CD4-positive, alpha-beta T cell (primary cell): ENCODE measurements at regions not wholly inside any gene's neighbourhood (a gene's known extent, or its start where the extent isn't known, plus 50 kb on each side); places are given as distances from the start of the nearest gene placed in this dataset.
"Not testable (repeated sequence)": the region's sequence is repeated elsewhere in the genome, so short reads cannot be mapped to it uniquely, and the experiment has no call there.

Source experiments
- ATAC-seq: fragments of 200-7000 bp; cut with Tn5 transposase; one replicate; pipeline ENCODE4 v1.10.0; 2022; ENCODE audit warnings: mild to moderate bottlenecking; ENCODE audit not compliant: poor library complexity
- CTCF ChIA-PET: fragments of 350-600 bp; sonication (Branson Sonifier 250); formaldehyde crosslinking; loops from one replicate; lab custom pipeline; 2021; ENCODE audit warnings: antibody characterized with exemption, inconsistent platforms; lab: Charles Lee
- POLR2A ChIA-PET: fragments of 350-600 bp; sonication (Branson Sonifier 250); formaldehyde crosslinking; loops from one replicate; lab custom pipeline; 2021; ENCODE audit warnings: antibody characterized with exemption, inconsistent platforms; lab: Charles Lee
- DNase-seq, 14 experiments: peaks; one replicate each; pipeline ENCODE4 v3.0.0-alpha.2; 2013 to 2020; ENCODE audit warnings: mixed read lengths in 2 of 14
- H3K27ac ChIP-seq, 2 donors: one replicate each; pipeline versions ENCODE4 v1.5.1 to v1.7.0; 2013; ENCODE audit warnings: low read length in 2 of 2, low read depth in 1 of 2, mild to moderate bottlenecking in 1 of 2
- H3K27me3 ChIP-seq, 2 experiments: 1 replicate in 1 of 2; 2 replicates in 1 of 2; pipeline versions ENCODE4 v1.6.1 to v1.7.0; 2013; ENCODE audit warnings: low read length in 2 of 2, control low read depth in 1 of 2, mild to moderate bottlenecking in 1 of 2, moderate library complexity in 1 of 2; ENCODE audit not compliant: insufficient read depth in 2 of 2, control insufficient read depth in 1 of 2
- H3K36me3 ChIP-seq: one replicate; pipeline ENCODE4 v1.6.1; 2013; ENCODE audit warnings: low read length, control low read depth; ENCODE audit not compliant: insufficient read depth
- H3K4me1 ChIP-seq: one replicate; pipeline ENCODE4 v1.6.1; 2013; ENCODE audit warnings: low read length, control low read depth; ENCODE audit not compliant: insufficient read depth
- H3K4me3 ChIP-seq: one replicate; pipeline ENCODE4 v1.5.1; 2013; ENCODE audit warnings: mild to moderate bottlenecking, low read length, moderate library complexity
- H3K9me3 ChIP-seq, 2 experiments: 1 replicate in 1 of 2; 2 replicates in 1 of 2; pipeline versions ENCODE4 v1.6.1 to v1.7.0; 2013; ENCODE audit warnings: low read length in 2 of 2, mild to moderate bottlenecking in 2 of 2, control low read depth in 1 of 2, moderate library complexity in 1 of 2; ENCODE audit not compliant: control insufficient read depth in 1 of 2, insufficient read depth in 1 of 2
- H3K27ac Mint-ChIP-seq: one replicate; pipeline ENCODE4 v1.8.0; 2020; ENCODE audit warnings: mixed read lengths
- H3K27me3 Mint-ChIP-seq: one replicate; pipeline ENCODE4 v1.8.0; 2021; ENCODE audit warnings: mixed read lengths
- H3K36me3 Mint-ChIP-seq: one replicate; pipeline ENCODE4 v1.8.0; 2021; ENCODE audit warnings: low read depth, mixed read lengths
- H3K4me1 Mint-ChIP-seq: one replicate; pipeline ENCODE4 v1.8.0; 2021; ENCODE audit warnings: low read depth, mixed read lengths
- H3K4me3 Mint-ChIP-seq: one replicate; pipeline ENCODE4 v1.8.0; 2020; ENCODE audit warnings: mild to moderate bottlenecking, mixed read lengths
- H3K9me3 Mint-ChIP-seq: one replicate; pipeline ENCODE4 v1.8.0; 2020; ENCODE audit warnings: mixed read lengths
- intact Hi-C, 2 experiments: fragments of 100-400 bp; cut with DNase I in 1 of 2; cut with micrococcal nuclease in 1 of 2; formaldehyde crosslinking; loops; one replicate each; pipeline versions ENCODE4 v1.15.1 to v1.9.0; 2023 to 2025; cut with DNase I, micrococcal nuclease
- TF ChIP-seq, protein P1 (sequence below): fragments of 200-600 bp; IDR thresholded peaks from one replicate; pipeline ENCODE4 v1.8.0; 2022; ENCODE audit warnings: antibody characterized with exemption, mild to moderate bottlenecking

DNA sequence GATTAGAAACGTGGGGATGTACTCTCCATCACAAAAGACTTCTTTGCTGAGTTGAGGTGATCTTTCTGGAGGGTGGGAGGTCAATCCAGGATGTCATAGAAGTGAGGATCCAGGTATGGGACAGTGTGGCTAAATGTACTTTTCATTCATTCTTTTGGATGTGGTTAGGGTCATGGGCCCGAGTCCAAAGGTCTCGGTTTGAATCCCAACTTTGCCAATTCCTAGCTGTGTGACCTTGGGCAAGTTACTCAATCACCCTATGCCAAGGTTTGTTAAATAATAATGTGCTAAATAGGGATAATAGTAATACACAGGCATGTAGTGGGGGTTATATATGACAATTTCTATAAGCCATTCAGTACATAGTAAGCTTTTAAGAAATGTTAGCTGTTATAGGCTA lies 91.4 kb downstream of the SAMD9 start:
- Mint-ChIP-seq H3K27ac (no peak overlapping the region), H3K4me1 (no peaks in the 10 kb centered on the region), H3K27me3 (peaks cover 8% of the 10 kb centered on the region), H3K4me3 (no peak overlapping the region), H3K9me3 (peaks cover 5% of the 10 kb centered on the region), H3K36me3 (no peaks in the 10 kb centered on the region)
- intact Hi-C loops: no loop called here
- H3K36me3 ChIP-seq: no peaks in the 10 kb centered on the region
- H3K27ac ChIP-seq: no peak overlapping the region
- TF ChIP-seq, protein P1, sequence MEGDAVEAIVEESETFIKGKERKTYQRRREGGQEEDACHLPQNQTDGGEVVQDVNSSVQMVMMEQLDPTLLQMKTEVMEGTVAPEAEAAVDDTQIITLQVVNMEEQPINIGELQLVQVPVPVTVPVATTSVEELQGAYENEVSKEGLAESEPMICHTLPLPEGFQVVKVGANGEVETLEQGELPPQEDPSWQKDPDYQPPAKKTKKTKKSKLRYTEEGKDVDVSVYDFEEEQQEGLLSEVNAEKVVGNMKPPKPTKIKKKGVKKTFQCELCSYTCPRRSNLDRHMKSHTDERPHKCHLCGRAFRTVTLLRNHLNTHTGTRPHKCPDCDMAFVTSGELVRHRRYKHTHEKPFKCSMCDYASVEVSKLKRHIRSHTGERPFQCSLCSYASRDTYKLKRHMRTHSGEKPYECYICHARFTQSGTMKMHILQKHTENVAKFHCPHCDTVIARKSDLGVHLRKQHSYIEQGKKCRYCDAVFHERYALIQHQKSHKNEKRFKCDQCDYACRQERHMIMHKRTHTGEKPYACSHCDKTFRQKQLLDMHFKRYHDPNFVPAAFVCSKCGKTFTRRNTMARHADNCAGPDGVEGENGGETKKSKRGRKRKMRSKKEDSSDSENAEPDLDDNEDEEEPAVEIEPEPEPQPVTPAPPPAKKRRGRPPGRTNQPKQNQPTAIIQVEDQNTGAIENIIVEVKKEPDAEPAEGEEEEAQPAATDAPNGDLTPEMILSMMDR: no peak
- peaks cover 0 to 8% of the 10 kb centered on the region in 2 experiments for H3K9me3 ChIP-seq
- H3K4me3 ChIP-seq: no peak overlapping the region
- ChIA-PET CTCF (no interaction called here), POLR2A (no interaction called here)
- peaks cover 0 to 4% of the 10 kb centered on the region in 2 experiments for H3K27me3 ChIP-seq
- no peak for ATAC-seq
- DNase-seq: no peak
- no peaks in the 10 kb centered on the region for H3K4me1 ChIP-seq

DNA sequence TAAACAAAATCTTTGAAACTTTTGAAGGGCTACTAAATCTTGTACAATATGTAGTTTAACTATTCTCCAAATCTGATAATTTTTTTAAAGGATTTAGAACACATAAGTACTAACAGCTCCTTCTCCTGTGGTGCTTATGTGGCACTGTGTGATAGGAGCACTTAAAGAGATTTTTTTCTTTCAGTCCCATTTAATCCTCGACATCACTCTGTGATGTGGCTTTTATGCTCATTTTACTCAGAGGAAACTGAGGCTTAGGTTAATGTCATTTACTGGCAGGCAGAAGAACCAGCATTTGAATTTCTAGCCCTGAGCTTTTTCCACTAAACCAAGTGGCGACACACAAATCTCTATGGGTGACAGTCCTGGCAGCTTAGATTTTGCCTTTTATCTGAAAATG lies 92.4 kb downstream of the SAMD9 start:
- ATAC-seq (no peak), DNase-seq (no peak)
- intact Hi-C loops: no loop called here
- Mint-ChIP-seq H3K27ac (no peak overlapping the region), H3K4me1 (no peaks in the 10 kb centered on the region), H3K27me3 (peaks cover 8% of the 10 kb centered on the region), H3K4me3 (no peak overlapping the region), H3K9me3 (no peaks in the 10 kb centered on the region), H3K36me3 (no peaks in the 10 kb centered on the region)
- no peaks in the 10 kb centered on the region for H3K36me3 ChIP-seq
- ChIA-PET POLR2A (no interaction called here), CTCF (interaction anchor here (1.6 kb wide), 1 partner anchor 14 kb away, joined by 3 read pairs; no protein-coding TSS in a partner anchor)
- peaks cover 0 to 5% of the 10 kb centered on the region in 2 experiments for H3K9me3 ChIP-seq
- no peak overlapping the region for H3K4me3 ChIP-seq
- peaks cover 0 to 4% of the 10 kb centered on the region in 2 experiments for H3K27me3 ChIP-seq
- H3K27ac ChIP-seq: no peak overlapping the region
- no peaks in the 10 kb centered on the region for H3K4me1 ChIP-seq
- TF ChIP-seq, protein P1: no peak

DNA sequence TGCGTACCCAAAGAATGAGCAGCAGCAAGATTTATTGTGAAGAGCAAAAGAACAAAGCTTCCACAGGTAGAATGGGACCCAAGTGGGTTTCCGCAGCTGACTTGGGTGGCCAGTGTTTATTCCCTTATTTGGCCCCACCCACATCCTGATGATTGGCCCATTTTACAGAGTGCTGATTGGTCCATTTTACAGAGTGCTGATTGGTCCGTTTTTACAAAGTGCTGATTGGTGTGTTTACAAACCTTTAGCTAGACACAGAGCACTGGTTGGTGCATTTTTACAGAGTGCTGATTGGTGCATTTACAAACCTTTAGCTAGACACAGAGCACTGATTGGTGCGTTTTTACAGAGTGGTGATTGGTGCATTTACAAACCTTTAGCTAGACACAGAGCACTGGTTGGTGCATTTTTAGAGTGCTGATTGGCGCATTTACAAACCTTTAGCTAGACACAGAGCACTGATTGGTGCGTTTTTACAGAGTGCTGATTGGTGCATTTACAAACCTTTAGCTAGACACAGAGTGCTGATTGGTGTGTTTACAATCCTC lies 94.8 kb downstream of the SAMD9 start:
- H3K4me3 Mint-ChIP-seq, intact Hi-C loops, H3K9me3 Mint-ChIP-seq, DNase-seq, H3K4me1 Mint-ChIP-seq, ATAC-seq, H3K27ac Mint-ChIP-seq, H3K4me1 ChIP-seq, H3K27ac ChIP-seq, POLR2A ChIA-PET, H3K36me3 Mint-ChIP-seq, H3K27me3 ChIP-seq, H3K4me3 ChIP-seq, H3K9me3 ChIP-seq, H3K27me3 Mint-ChIP-seq, H3K36me3 ChIP-seq: not testable (repeated sequence)
- CTCF ChIA-PET: interaction anchor here (0.9 kb wide), 1 partner anchor 19 kb away, joined by 3 read pairs; no protein-coding TSS in a partner anchor

DNA sequence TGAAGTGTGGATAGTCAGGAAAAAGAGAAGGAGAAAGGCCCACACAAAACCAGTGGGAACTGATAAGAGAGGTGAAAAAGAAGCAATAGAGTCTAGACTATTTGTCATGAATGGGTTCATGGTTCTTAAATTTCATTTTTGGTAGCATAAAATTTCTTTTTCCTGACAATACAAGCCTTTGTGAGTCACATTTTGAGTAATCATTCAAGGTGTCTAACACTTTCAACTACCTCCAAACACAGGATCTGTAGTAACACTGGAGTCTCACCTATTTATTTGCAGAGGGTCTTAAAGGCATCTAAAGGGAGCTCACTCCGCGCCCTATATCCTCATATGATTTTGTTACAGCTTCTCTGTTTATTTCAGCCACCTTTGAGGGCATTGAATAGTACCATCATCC lies 96.0 kb downstream of the SAMD9 start:
- no peak for ATAC-seq
- CTCF ChIA-PET: no interaction called here
- H3K36me3 ChIP-seq: no peaks in the 10 kb centered on the region
- no peaks in the 10 kb centered on the region for H3K36me3 Mint-ChIP-seq
- no peak overlapping the region for H3K4me3 ChIP-seq
- no peaks in the 10 kb centered on the region for H3K27me3 ChIP-seq
- intact Hi-C loops: no loop called here
- no peaks in the 10 kb centered on the region for H3K4me1 Mint-ChIP-seq
- DNase-seq: no peak
- TF ChIP-seq, protein P1: no peak
- no peaks in the 10 kb centered on the region for H3K9me3 Mint-ChIP-seq
- H3K4me3 Mint-ChIP-seq: no peak overlapping the region
- no peak overlapping the region for H3K27ac ChIP-seq
- POLR2A ChIA-PET: no interaction called here
- H3K9me3 ChIP-seq: no peaks in the 10 kb centered on the region
- no peaks in the 10 kb centered on the region for H3K4me1 ChIP-seq
- H3K27me3 Mint-ChIP-seq: peaks cover 8% of the 10 kb centered on the region
- H3K27ac Mint-ChIP-seq: no peak overlapping the region
